KMS-11 (cell line): ENCODE measurements at regions not wholly inside any gene's neighbourhood (a gene's known extent, or its start where the extent isn't known, plus 50 kb on each side); places are given as distances from the start of the nearest gene placed in this dataset.

ENCODE experiments used
- H2AFZ ChIP-seq: fragments of 200-600 bp; sonication (generic); 2 replicates; pipeline ENCODE4 v1.6.1; 2016; ENCODE audit warnings: antibody characterized with exemption, mixed run types, low read depth
- H3K27ac ChIP-seq: fragments of 200-600 bp; sonication (generic); 2 replicates; pipeline ENCODE4 v1.6.1; 2016; ENCODE audit warnings: mild to moderate bottlenecking, mixed run types
- H3K27me3 ChIP-seq: fragments of 200-600 bp; sonication (generic); 2 replicates; pipeline ENCODE4 v1.6.1; 2017; ENCODE audit warnings: mild to moderate bottlenecking, low read depth, mixed run types, moderate library complexity; ENCODE audit not compliant: insufficient read depth
- H3K36me3 ChIP-seq: fragments of 200-600 bp; sonication (generic); 2 replicates; pipeline ENCODE4 v1.6.1; 2017; ENCODE audit warnings: mild to moderate bottlenecking, mixed run types; ENCODE audit not compliant: insufficient read depth
- H3K4me1 ChIP-seq: fragments of 200-600 bp; sonication (generic); 2 replicates; pipeline ENCODE4 v1.6.1; 2016; ENCODE audit warnings: mild to moderate bottlenecking, low read depth, mixed run types; ENCODE audit not compliant: poor library complexity, severe bottlenecking
- H3K4me2 ChIP-seq: fragments of 200-600 bp; sonication (generic); 2 replicates; pipeline ENCODE4 v1.7.0; 2016; ENCODE audit warnings: mild to moderate bottlenecking, mixed run types
- H3K4me3 ChIP-seq: fragments of 200-600 bp; sonication (generic); IDR thresholded peaks from 2 replicates; pipeline ENCODE4 v1.6.1; 2017; ENCODE audit warnings: low read depth, low read length, mixed read lengths; ENCODE audit not compliant: insufficient read depth
- H3K79me2 ChIP-seq: fragments of 200-600 bp; sonication (generic); 2 replicates; pipeline ENCODE4 v1.6.1; 2016; ENCODE audit warnings: low read depth, mixed run types; ENCODE audit not compliant: insufficient read depth
- H3K9ac ChIP-seq: fragments of 200-600 bp; sonication (generic); 2 replicates; pipeline ENCODE4 v1.6.1; 2016; ENCODE audit warnings: mild to moderate bottlenecking, mixed run types
- H4K20me1 ChIP-seq: fragments of 200-600 bp; sonication (generic); 2 replicates; pipeline ENCODE4 v1.6.1; 2016; ENCODE audit warnings: mild to moderate bottlenecking, mixed run types; ENCODE audit not compliant: insufficient read depth
- CTCF ChIP-seq: fragments of 200-600 bp; sonication (generic); conservative IDR thresholded peaks from 2 replicates; pipeline ENCODE4 v1.6.1; 2017; ENCODE audit warnings: low read depth, mild to moderate bottlenecking, antibody characterized with exemption, low read length, moderate library complexity, mixed read lengths

- H3K27me3 ChIP-seq, result no peaks in the 10 kb centered on the region
- H3K4me3 ChIP-seq, result no peak overlapping the region
- TF ChIP-seq CTCF, result no peak
- no peak overlapping the region for H3K27ac ChIP-seq
- no peak overlapping the region for H3K4me2 ChIP-seq
- H2AFZ ChIP-seq, result no peak overlapping the region
- H3K9ac ChIP-seq, result no peak overlapping the region
- no peaks in the 10 kb centered on the region for H3K79me2 ChIP-seq
- H3K4me1 ChIP-seq, result no peaks in the 10 kb centered on the region
- no peaks in the 10 kb centered on the region for H4K20me1 ChIP-seq
- no peaks in the 10 kb centered on the region for H3K36me3 ChIP-seq
These were observed 284.5 kb upstream of the PLXNA2 start for GRCh38 chr1:208528578-208529240.

- H4K20me1 ChIP-seq, result no peaks in the 10 kb centered on the region
- no peak overlapping the region for H3K27ac ChIP-seq
- no peak overlapping the region for H3K4me3 ChIP-seq
- H3K27me3 ChIP-seq, result no peaks in the 10 kb centered on the region
- H3K9ac ChIP-seq, result no peak overlapping the region
- no peak overlapping the region for H3K4me2 ChIP-seq
- no peak for TF ChIP-seq CTCF
- H3K4me1 ChIP-seq, result no peaks in the 10 kb centered on the region
- H3K79me2 ChIP-seq, result no peaks in the 10 kb centered on the region
- H2AFZ ChIP-seq, result no peak overlapping the region
- H3K36me3 ChIP-seq, result no peaks in the 10 kb centered on the region
These were observed 287.0 kb upstream of the PLXNA2 start for GRCh38 chr1:208531003-208531750.

GRCh38 chr1:208533746-208534598, 289.8 kb upstream of the PLXNA2 start:
- H3K36me3 ChIP-seq, result no peaks in the 10 kb centered on the region
- H3K27ac ChIP-seq, result no peak overlapping the region
- no peaks in the 10 kb centered on the region for H3K4me1 ChIP-seq
- no peak overlapping the region for H3K4me3 ChIP-seq
- no peak overlapping the region for H2AFZ ChIP-seq
- no peaks in the 10 kb centered on the region for H4K20me1 ChIP-seq
- no peak for TF ChIP-seq CTCF
- no peaks in the 10 kb centered on the region for H3K79me2 ChIP-seq
- no peaks in the 10 kb centered on the region for H3K27me3 ChIP-seq
- H3K9ac ChIP-seq, result no peak overlapping the region
- no peak overlapping the region for H3K4me2 ChIP-seq

- H3K27ac ChIP-seq, result no peak overlapping the region
- H3K9ac ChIP-seq, result no peak overlapping the region
- H3K4me1 ChIP-seq, result no peaks in the 10 kb centered on the region
- no peaks in the 10 kb centered on the region for H3K27me3 ChIP-seq
- no peak overlapping the region for H3K4me2 ChIP-seq
- H3K4me3 ChIP-seq, result no peak overlapping the region
- TF ChIP-seq CTCF, result no peak
- H3K36me3 ChIP-seq, result no peaks in the 10 kb centered on the region
- H2AFZ ChIP-seq, result no peak overlapping the region
- no peaks in the 10 kb centered on the region for H3K79me2 ChIP-seq
- no peaks in the 10 kb centered on the region for H4K20me1 ChIP-seq
These were observed 290.4 kb upstream of the PLXNA2 start for GRCh38 chr1:208534599-208534897.
